GM18511 (cell line): ENCODE measurements at regions not wholly inside any gene's neighbourhood (a gene's known extent, or its start where the extent isn't known, plus 50 kb on each side); places are given as distances from the start of the nearest gene placed in this dataset.
A peak's percentile ranks its signal among the peaks of the same experiment; 100 is the strongest.
"Not testable (repeated sequence)": the region's sequence is repeated elsewhere in the genome, so short reads cannot be mapped to it uniquely, and the experiment has no call there.

ENCODE experiments used
- ATAC-seq: cut with Tn5 transposase; IDR thresholded peaks from one replicate; pipeline ENCODE4 v1.9.1; 2021; ENCODE audit warnings: mild to moderate bottlenecking, moderate library complexity; ENCODE audit not compliant: unreplicated experiment

DNA sequence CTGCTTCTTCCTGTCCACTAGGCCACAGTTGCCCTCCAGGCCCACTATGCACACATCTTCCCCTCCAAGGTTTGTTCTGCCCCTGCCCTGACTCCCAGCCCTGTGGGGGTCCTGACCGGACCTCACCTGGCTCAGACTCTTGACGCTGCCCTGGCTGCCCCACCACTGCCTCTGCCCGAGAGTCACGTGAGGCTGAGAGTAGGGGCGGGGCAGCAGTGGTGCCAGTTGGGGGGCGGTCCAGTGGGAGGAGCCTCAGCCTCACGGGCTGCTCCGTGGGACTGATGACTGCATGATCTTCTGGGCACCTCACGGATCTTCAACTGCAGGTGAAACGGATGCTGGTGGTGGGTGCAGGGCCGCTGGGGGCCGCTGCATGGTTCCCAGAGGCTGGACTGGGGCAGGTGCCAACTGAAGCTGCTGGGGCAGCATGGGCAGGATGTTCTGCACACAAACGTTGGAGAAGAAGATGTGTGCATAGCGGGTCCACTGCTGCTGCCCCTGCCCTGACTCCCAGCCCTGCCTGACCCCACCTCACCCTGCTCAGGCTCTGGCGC is 77.6 kb downstream of the HHIPL2 start:
- not testable (repeated sequence) for ATAC-seq

DNA sequence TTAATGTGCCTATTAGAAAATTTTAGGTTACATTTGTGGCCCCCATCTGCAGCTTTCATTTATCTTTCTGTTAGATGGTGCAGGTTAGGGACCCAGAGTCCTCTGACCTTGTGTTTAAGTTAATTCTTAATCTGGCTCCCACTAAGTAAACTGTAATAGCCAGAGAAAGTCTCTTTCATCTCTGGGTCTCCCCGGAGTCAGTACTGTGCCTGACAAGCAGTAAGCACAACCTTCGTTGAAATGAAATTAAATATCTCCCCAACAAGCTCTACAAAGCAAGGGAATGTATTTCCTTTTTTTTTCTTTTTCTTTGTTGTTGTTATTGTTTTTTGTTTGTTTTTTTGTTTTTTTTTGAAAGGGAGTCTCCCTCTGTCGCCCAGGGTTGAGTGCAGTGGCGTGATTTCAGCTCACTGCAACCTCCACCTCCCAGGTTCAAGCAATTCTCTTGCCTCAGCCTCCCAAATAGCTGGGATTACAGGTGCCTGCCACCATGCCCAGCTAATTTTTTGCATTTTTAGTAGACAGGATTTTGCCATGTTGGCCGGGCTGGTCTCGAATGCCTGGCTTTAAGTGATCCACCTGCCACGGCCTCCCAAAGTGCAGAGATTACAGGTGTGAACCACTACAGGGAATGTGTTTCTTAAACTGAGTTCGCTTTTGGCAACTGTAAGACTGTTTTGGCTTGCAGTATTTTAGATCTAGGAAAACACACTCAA is 81.6 kb downstream of the HHIPL2 start:
- no peak for ATAC-seq

DNA sequence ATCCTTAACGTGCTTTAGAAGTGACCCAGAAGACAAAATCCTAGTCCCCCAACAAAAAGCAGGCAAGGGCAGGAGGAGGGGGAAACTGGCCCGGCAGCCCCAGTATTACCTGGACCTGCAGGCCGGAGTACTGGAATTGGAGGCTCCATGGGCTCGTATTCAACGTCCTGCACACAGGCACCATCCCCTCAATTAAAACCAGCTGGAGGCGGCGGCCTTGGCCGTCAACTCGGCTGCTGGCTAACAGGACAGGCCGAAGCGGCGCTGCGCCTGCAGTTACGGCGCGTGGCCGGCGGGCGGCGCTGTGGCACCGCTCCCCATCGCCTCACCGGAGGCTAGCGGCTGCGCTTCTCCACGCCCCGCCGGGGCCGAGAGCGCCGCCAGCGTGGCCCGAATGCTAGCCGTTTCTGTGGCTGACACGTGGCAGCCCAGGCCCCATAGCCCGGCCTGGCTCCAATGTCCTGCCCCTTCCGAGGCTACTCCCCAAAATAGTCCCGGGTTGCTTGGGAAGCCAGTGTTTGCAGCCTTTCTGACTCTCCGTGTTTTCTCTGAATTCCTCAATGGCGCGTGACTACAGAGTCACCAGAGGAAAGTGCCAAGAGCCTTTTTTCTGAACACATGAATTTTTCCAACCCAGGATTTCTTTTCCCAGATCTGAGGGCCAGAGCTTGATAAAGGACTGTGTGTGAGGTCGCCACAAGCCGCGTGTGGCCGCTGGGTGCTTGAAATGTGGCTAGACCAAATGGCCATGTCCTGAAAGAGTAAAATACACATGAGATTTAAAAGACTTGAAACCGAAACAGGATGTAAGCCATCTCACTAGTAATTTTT is 82.5 kb downstream of the HHIPL2 start:
- peak; percentile 93 for ATAC-seq

DNA sequence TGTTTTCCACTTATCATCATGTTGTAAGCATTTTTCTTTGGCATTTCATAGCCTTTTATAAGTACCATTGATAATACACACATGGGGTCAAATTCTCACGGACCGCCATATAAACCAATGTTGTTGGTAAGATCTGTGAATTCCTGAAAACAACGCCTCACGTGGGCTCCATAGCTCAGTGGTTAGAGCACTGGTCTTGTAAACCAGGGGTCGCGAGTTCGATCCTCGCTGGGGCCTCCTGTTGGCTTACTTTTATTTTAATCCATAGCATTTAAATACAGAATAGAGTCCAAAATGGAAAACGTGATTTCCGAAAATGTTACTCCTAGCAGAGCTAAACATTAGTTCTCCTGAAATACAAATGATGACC is 83.1 kb downstream of the HHIPL2 start:
- ATAC-seq, result peak; percentile 36

DNA sequence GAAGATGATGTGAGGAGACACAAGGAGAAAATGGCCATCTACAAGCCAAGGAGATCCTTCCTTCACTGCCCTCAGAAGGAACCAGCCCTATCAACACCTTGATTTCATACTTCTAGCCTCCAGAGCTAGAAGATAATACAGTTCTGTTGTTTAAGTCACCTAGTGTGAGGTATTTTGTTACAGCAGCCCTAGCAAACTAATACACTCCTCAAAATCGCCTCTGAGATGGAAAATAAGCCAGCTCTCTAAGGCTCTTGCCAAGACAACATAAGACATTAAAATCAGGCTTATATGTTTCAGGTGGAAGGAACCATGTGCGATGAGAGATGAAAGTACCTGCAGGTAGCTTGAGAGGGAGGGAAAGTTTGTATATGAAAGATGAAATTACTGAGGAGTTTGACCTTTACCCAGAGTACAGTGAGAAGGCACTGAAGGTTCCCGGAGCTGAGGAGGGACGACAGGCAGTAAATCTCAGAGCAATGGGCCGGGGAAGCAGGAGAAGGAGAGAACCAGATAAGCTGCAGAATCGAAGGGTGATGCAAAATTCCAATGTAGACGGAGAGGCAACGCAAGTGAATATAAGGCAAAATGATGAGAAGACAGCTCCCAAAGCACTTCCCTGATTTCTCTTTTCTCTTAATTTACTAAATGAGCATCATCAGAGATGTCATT is 84.7 kb downstream of the HHIPL2 start:
- ATAC-seq, result no peak

DNA sequence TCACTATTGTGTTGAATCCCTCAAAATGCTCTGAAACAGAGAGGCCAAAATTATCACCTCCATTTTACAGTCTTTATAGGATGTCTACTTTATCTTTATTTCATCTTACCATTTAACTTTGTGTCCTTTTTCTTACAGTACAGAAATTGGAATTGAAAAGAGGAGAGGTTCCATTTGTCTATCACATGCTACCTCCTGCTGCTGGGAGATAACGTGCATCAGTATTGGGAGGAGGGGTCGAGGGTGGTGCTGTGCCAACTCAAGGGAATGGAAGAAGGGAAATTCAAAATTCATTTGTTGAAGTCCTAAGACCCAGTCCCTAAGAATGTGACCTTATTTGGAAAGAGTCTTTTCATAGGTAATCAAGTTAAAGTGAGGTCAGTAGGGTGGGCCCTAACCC is 85.3 kb downstream of the HHIPL2 start:
- ATAC-seq, result no peak

DNA sequence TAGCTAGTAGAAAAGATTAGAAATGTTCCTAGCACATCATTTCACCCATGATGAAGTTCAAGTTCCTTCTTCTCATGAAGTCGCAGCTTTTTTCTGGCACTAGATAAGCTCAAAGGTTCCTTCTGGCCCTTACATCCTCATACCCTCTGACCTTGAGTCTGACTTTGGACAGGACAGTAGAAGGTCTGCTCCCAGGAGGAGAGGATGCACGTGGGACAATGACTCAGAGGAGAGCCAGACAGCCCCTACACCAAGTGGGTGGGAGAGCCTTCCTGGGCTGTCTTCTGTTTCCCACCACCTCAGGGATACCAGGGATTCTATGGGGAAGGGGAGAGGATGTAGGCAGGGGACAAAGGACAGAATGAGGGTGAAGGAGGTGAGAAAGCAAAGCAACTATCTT is 86.0 kb downstream of the HHIPL2 start:
- ATAC-seq, result no peak

DNA sequence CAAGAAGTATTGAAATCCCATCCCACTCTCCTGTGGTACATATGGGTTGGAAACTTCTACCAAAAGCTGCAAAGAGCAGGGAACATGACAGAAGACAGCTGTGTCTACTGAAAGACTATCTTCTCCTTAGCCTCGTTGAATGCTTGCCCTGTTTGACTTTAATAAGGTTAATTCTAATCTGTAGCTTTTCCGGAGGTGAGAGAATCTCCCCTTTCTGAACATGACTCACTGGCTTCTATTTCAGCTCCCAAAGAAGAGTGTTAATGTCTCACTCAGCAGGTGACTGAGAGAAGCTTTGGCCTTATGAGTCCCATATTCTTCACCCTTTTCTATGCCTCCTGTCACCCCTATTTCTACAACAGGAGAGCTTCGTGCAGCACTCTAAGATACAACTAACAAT is 88.3 kb downstream of the HHIPL2 start:
- no peak for ATAC-seq

DNA sequence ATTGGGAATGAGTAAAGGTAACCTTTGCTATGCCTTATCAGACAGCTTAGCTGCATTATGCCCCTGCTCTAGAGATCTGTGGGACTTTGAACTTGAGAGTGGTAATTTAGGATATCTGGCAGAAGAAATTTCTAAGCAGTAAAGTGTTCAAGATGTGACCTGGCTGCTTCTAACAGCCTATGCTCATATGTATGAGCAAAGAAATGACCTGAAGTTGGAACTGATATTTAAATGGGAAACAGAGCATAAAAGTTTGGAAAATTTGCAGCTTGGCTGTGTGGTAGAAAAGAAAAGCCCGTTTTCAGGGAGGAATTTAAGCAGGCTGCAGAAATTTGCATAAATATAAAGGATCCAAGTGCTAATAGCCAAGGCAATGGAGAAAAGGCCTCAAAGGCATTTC is 90.4 kb downstream of the HHIPL2 start:
- no peak for ATAC-seq

DNA sequence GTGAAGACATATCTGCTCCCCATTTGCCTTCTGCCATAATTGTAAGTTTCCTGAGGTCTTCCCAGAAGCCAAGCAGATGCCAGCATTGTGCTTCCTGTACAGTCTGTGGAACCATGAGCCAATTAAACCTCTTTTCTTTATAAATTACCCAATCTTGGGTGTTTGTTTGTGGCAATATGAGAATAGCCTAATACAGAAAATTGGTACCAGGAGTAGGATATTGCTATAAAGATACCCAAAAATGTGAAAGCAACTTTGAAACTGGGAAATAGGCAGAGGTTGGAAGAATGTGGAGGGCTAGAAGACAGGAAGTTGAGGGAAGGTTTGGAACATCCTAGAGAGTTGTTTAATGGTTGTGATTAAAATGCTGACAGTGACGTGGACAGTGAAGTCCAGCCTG is 90.8 kb downstream of the HHIPL2 start:
- ATAC-seq, result no peak

DNA sequence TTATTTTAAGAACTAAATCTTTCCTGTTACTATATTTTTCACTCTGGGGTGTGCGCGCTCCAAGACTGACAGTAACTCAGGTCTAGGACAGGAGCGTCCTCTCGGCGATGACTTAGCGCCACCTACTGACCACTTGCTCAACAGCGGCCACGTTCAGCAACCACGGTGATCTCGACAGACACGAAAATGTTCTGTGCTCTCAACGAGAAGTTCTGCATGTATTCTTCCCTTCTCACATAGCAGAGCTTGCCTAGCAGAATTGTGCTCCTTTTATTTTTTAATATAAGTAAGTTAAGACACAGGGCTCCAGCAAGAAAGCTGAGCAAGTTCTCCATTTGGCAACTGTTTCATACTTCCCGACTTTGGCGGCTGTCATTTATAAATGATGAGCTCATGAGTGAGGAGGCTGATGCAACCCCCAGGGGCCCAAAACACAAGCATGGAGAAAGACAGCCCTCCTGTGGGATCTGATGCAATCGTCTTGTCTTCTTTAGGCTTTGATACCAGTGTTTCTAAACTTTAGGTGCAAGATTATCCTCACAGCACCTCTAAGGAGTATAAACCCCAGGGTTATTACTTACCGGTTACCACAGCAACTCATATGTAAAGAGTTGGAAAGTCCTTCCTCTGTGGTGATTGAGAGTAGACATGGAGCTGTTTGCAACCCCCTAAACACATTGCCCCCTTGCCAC is 92.6 kb downstream of the HHIPL2 start:
- ATAC-seq, result peak; percentile 99

DNA sequence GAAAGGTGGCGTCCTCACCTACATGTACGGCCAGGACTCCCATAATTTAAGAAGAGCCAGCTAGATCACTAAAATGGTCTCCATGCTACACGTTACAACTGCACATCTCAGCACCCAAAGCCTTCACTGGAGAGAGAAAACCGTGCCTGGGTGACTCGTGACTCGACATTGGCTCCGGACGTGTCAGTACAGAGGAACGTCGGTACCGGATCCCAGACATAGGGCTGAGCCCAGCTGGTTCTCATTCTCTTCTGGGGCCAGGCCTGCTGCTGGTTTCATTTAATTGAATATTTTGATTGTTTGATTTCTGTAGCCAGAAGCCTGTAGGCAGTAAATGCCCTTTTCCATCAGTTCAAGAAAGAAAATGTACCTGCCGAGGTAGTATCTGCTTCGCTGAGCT is 93.1 kb downstream of the HHIPL2 start:
- ATAC-seq, result peak; percentile 24

DNA sequence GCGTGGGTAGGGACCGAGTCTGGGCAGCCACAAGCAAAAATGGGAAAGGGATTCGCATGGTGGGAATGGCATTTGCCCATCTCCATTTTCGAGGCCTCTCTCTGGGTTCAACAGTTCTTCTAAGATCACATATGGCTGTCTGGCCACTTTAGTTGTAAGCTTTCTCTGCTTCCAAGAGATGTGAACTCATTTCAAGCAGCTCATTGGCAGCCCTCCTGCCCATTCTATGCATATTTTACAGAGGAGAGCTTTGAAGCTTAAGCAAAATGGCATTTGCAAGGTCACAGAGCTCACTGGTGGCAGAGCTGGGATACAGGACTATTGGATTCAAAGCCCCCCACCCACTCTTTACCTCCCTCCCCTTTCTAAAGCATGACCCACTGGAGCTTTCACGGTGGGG is 93.7 kb downstream of the HHIPL2 start:
- no peak for ATAC-seq

DNA sequence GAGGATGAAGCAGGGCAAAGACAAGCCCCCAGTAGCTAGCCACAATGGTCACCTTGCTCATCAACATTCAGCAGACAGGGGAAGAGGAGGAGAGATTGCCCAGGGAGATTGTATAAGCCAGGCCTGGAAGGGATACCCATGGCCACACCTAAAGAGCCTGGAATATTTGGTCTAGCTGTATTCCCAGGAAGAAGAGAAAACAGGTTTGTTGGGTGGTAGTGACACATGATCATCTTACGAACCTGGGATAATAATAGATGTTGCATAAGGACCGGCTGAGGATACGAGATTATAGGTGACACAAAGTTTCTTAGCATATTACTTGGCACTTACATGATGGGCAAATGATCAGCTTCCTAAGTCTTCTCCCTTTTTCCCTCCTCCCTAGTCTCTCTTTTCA is 95.9 kb downstream of the HHIPL2 start:
- ATAC-seq, result no peak

DNA sequence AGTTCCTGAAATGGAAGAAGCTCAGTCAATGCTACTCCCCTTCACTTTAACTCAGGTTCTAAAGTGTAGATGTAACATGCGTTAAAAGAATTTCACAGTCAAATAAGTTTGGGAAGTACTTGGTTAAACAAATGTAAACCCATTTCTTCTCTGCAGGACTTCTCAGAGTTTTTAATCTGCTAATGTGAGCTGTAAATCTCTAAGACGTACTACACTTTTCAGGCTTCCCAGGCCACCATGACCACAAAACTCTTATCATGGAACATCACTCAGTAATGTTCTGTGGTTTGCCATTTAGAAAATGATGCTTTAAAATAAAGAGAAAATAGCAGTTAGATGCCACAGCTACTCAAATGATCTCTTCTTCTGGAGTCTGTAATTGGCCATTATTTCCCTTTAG is 104.3 kb downstream of the HHIPL2 start:
- no peak for ATAC-seq

DNA sequence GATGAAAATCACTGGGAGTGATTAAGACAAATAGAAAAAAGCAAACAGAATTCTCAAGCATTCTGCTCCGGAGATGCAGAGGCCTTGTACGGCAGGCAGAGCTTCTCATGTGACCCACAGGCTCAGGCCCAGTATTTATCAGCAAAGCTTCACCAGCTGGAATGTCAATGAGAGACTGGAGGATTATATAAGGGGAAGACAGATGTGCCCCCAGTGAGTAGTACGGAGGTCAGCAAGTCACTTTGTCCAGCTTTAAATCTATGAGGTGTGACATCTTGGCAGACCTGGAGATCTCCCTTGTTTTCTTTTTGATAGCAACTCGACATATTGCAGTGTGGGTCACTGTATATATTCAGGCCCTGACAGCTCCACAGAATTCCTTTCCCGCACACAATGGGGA is 106.8 kb downstream of the HHIPL2 start:
- no peak for ATAC-seq

DNA sequence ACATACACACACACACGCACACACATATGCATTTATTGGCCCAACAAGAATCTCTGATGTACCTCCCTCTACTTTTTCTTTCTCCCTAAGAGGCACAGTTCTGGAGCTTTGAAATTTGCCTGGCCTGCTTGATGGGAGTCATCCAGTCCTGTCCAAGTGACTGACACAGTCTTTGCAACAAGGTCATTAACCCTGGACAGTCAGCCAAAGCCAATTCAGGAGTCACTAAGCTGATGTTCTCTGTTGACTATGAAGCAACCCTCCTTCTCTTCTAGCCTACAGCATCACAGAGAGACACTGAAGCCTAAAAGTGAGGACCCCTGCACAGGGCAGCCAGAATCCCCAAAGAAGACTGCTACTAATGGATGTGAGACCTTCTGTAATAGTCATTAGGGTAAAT is 123.1 kb downstream of the HHIPL2 start:
- ATAC-seq, result no peak

DNA sequence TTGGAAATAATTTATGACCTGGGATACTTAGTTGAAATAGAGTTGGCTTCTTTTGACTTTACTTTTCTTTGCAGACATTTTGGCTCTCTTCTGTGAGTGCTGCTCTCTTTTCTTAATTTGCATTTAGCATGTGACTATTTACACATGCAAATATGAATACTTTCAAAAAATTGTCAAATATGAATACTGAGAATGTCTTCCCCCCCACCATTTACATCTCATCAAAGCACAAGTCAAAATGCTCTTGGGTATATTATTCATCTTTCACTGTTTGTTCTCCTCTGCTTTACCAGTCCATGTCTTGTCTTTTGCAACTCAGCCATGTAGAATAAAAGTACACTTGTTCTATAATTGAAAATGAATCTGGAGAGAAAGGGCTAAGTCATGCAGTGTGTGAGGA is 126.5 kb downstream of the HHIPL2 start:
- no peak for ATAC-seq

DNA sequence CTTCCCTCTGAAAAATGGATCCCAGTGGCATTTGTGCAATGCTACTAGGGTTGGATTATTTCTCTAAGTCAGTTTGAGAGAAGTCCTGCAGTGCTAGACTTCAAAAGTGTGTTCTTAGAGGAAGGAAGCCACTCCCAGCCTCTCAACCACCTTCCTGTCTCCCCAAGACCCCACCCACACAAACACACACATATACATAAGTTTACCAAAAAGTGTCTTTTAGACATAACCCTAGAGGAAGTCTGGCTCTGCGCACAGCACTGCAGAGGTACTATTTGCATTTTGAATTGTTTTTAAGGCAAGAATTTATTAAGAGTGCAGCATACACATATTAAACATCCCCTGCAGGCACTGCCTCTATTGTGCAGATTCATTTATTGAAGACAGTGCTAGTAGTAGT is 127.3 kb downstream of the HHIPL2 start:
- no peak for ATAC-seq

DNA sequence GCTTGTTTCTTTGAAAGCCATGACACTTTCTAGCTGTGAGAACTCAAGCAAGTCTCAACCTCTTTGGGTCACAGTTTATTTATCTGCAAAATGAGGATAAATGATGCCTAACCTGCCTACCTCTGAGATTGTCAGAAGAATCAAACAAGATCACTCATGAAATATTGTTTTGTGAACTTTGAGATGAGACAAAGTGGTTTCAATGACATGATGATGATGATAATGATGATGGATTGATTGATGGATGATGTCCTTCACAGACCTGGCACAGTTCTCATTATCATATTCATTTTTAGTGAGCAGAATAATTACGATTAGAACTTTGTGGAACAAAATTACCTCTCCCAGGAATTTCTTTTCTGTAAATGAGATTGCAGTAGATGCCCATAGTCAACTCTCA is 129.2 kb downstream of the HHIPL2 start:
- ATAC-seq, result no peak

DNA sequence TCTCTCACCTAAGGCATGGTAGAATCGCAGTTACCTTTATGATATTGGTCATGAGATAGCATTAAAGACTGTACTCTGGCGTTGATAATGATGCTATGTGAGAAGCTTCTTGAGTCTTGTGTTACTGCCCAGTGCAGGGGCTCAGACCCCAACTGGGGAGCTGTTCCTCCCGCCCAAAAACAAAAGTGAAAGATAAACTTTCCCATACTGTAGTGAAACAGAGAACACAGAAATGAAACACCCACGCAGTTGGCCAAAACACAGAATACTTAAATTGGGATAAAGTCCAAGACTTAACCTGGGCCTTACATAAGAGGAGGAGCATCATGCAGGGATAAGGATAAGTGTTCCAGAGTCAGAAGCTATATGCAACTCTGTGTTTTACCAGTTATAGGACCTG is 130.6 kb downstream of the HHIPL2 start:
- no peak for ATAC-seq
